Endodermal cell (in vitro differentiated cells): ENCODE measurements at regions not wholly inside any gene's neighbourhood (a gene's known extent, or its start where the extent isn't known, plus 50 kb on each side); places are given as distances from the start of the nearest gene placed in this dataset.

Experiments used
- DNase-seq: peaks from one replicate; pipeline ENCODE4 v3.0.0-alpha.2; 2017
- H3K27ac ChIP-seq: 2 replicates; pipeline ENCODE4 v1.5.1; 2013; ENCODE audit warnings: mild to moderate bottlenecking, low read depth, low read length, moderate library complexity
- H3K27me3 ChIP-seq: 2 replicates; pipeline ENCODE4 v1.6.1; 2013; ENCODE audit warnings: mild to moderate bottlenecking, low read length, moderate library complexity; ENCODE audit not compliant: insufficient read depth, control insufficient read depth, poor library complexity, severe bottlenecking
- H3K36me3 ChIP-seq: 2 replicates; pipeline ENCODE4 v1.7.0; 2013; ENCODE audit warnings: mild to moderate bottlenecking, low read length, moderate library complexity; ENCODE audit not compliant: control insufficient read depth, insufficient read depth
- H3K4me1 ChIP-seq: one replicate; pipeline ENCODE4 v1.7.0; 2013; ENCODE audit warnings: low read length; ENCODE audit not compliant: control insufficient read depth, insufficient read depth
- H3K4me3 ChIP-seq: 2 replicates; pipeline ENCODE4 v1.5.1; 2013; ENCODE audit warnings: mild to moderate bottlenecking, low read length, moderate library complexity
- H3K9ac ChIP-seq: 2 replicates; pipeline ENCODE4 v1.6.1; 2013; ENCODE audit warnings: mild to moderate bottlenecking, low read length, moderate library complexity; ENCODE audit not compliant: poor library complexity, severe bottlenecking; ENCODE audit errors: extremely low read depth
- H3K9me3 ChIP-seq: 2 replicates; pipeline ENCODE4 v1.6.1; 2013; ENCODE audit warnings: mild to moderate bottlenecking, low read length, moderate library complexity; ENCODE audit not compliant: control insufficient read depth
- H3K27ac Mint-ChIP-seq: 2 replicates; pipeline ENCODE4 v1.8.0; 2020; ENCODE audit warnings: mixed read lengths
- H3K27me3 Mint-ChIP-seq: 2 replicates; pipeline ENCODE4 v1.8.0; 2021; ENCODE audit warnings: mild to moderate bottlenecking, mixed read lengths; ENCODE audit not compliant: insufficient read depth
- H3K36me3 Mint-ChIP-seq: 2 replicates; pipeline ENCODE4 v1.8.0; 2020; ENCODE audit warnings: low read depth, mixed read lengths
- H3K4me1 Mint-ChIP-seq: 2 replicates; pipeline ENCODE4 v1.8.0; 2020; ENCODE audit warnings: mixed read lengths
- H3K4me3 Mint-ChIP-seq: 2 replicates; pipeline ENCODE4 v1.8.0; 2020; ENCODE audit warnings: mild to moderate bottlenecking, moderate library complexity, mixed read lengths
- H3K9me3 Mint-ChIP-seq: 2 replicates; pipeline ENCODE4 v1.8.0; 2020; ENCODE audit warnings: mild to moderate bottlenecking, mixed read lengths
- CTCF ChIP-seq: fragments of 200-600 bp; sonication (generic); conservative IDR thresholded peaks from 2 replicates; pipeline ENCODE4 v1.5.0; 2021; ENCODE audit warnings: antibody characterized with exemption, mild to moderate bottlenecking
- WGBS, 2 experiments: methylation state at CpG; one replicate each; pipeline versions ENCODE4 v1.1.5 to v1.1.7; 2013; ENCODE audit warnings: missing lambda C conversion rate in 2 of 2, mixed read lengths in 1 of 2; ENCODE audit not compliant: insufficient coverage in 1 of 2, insufficient read length in 1 of 2; 5-methylcytosine and 5-hydroxymethylcytosine counted together

DNA sequence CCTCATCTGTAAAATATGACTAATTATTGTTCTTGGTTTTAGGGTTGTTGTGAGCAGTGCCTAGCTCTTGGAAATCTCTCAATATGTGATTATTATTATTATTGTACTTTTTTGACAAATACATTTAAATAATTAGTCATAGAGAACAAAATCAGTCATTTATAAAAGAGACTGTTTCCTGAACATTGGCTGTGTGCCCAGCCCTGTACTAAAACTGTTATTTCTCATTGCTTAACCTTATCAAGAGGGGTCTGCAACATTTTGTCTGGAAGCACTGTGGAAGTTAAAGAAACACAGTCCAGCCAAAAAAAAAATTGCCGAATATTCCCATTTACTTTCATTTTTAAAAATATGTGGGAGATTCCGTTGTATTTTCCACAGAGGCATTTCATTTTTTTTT lies 989.2 kb upstream of the SLIT2 start:
- 92% methylated on average over 2 of the region's 2 CpGs; no CpG with 5 or more reads in 1 of the 2 experiments for WGBS, 2 experiments
- H3K27ac Mint-ChIP-seq: no peak overlapping the region
- no peaks in the 10 kb centered on the region for H3K36me3 Mint-ChIP-seq
- H3K9me3 Mint-ChIP-seq: no peaks in the 10 kb centered on the region
- H3K36me3 ChIP-seq: no peaks in the 10 kb centered on the region
- no peak overlapping the region for H3K9ac ChIP-seq
- no peak overlapping the region for H3K4me3 ChIP-seq
- no peak for TF ChIP-seq CTCF
- no peak for DNase-seq
- no peaks in the 10 kb centered on the region for H3K4me1 ChIP-seq
- no peak overlapping the region for H3K27ac ChIP-seq
- peaks cover 2% of the 10 kb centered on the region for H3K9me3 ChIP-seq
- no peaks in the 10 kb centered on the region for H3K27me3 Mint-ChIP-seq
- H3K27me3 ChIP-seq: no peaks in the 10 kb centered on the region
- no peak overlapping the region for H3K4me3 Mint-ChIP-seq
- H3K4me1 Mint-ChIP-seq: no peaks in the 10 kb centered on the region

DNA sequence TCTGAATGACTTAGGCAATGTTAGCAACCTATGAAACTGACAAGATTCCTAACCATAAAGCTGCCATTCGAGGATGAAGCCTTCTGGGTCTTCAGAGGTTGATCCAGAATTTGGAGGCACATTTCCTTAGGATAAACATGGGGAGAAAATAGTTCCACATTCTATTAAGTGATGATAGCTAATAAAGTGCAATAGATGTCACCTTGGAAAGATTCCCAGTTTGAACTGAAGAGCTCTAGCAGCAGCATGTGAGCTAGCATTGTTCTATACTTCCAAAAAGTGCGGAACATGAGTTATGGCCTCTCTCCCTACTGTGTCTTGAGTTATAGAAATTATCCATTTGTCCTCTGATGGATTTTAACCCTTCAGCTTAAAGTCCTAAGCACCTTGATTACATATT lies 991.4 kb upstream of the SLIT2 start:
- Histone ChIP-seq H3K27ac (no peak overlapping the region), H3K9ac (no peak overlapping the region), H3K27me3 (no peaks in the 10 kb centered on the region), H3K9me3 (peaks cover 24% of the 10 kb centered on the region), H3K4me3 (no peak overlapping the region), H3K36me3 (no peaks in the 10 kb centered on the region), H3K4me1 (no peaks in the 10 kb centered on the region)
- no peaks in the 10 kb centered on the region for H3K4me1 Mint-ChIP-seq
- peaks cover 3% of the 10 kb centered on the region for H3K36me3 Mint-ChIP-seq
- H3K27me3 Mint-ChIP-seq: no peaks in the 10 kb centered on the region
- peaks cover 20% of the 10 kb centered on the region for H3K9me3 Mint-ChIP-seq
- DNase-seq: no peak
- no peak overlapping the region for H3K4me3 Mint-ChIP-seq
- TF ChIP-seq CTCF: no peak
- H3K27ac Mint-ChIP-seq: no peak overlapping the region
- 63 to 66% methylated on average over 2 of the region's 2 CpGs for WGBS, 2 experiments

- Mint-ChIP-seq H3K9me3 (peaks cover 24% of the 10 kb centered on the region), H3K4me3 (no peak overlapping the region), H3K36me3 (peaks cover 3% of the 10 kb centered on the region), H3K4me1 (no peaks in the 10 kb centered on the region), H3K27ac (no peak overlapping the region), H3K27me3 (no peaks in the 10 kb centered on the region)
- Histone ChIP-seq H3K9ac (no peak overlapping the region), H3K27me3 (no peaks in the 10 kb centered on the region), H3K4me1 (no peaks in the 10 kb centered on the region), H3K9me3 (peaks cover 28% of the 10 kb centered on the region), H3K36me3 (no peaks in the 10 kb centered on the region), H3K4me3 (no peak overlapping the region), H3K27ac (no peak overlapping the region)
- DNase-seq: no peak
- TF ChIP-seq CTCF: no peak
- WGBS, 2 experiments: 91% methylated on average over 1 of the region's 1 CpG; no CpG with 5 or more reads in 1 of the 2 experiments
These were observed 991.8 kb upstream of the SLIT2 start for GRCh38 chr4:19259920-19260319.
